ENCODE measurements at regions not wholly inside any gene's neighbourhood (a gene's known extent, or its start where the extent isn't known, plus 50 kb on each side); places are given as distances from the start of the nearest gene placed in this dataset.
A peak's percentile ranks its signal among the peaks of the same experiment; 100 is the strongest.
"Not testable (repeated sequence)": the region's sequence is repeated elsewhere in the genome, so short reads cannot be mapped to it uniquely, and the experiment has no call there.

DNA sequence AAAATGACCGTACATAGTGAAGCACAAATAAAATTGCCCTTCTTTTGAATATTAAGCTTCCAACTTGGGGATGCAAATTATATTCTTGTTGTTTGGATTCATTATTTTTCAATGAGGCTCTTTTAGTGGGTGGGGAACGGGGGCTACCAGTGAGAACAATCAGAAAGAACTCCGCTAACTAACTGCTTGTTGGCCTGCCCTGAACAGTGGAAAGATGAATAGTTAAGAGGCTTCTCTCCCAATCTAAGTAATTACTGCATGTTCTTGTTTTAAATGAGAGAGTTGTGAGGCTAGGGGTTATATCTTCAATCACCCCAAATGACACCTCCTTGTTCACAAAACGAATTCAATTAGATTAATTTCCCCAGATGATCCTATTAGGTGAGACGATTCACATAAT is 322.0 kb downstream of the FAT3 start:
- FAIRE-seq, result no peak

DNA sequence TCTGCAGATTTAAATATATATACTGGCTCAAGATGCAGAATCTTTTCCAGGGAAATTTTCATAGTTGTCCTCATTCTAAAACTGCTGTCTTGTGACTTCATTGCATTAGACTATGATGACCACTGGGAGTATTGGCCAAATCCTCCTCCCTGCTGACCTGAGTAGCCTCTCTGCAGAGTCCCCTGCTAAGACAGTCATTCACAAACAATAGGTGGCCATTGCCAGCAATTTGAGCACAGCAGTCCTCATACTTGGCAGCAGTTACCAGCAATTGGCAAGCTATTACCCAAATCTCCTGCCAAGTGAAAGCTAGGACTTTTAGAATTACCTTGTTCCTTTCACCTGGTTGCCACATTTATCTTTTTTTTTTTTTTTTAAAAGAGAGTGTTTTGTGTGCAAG is 325.8 kb downstream of the FAT3 start:
- FAIRE-seq, result no peak

DNA sequence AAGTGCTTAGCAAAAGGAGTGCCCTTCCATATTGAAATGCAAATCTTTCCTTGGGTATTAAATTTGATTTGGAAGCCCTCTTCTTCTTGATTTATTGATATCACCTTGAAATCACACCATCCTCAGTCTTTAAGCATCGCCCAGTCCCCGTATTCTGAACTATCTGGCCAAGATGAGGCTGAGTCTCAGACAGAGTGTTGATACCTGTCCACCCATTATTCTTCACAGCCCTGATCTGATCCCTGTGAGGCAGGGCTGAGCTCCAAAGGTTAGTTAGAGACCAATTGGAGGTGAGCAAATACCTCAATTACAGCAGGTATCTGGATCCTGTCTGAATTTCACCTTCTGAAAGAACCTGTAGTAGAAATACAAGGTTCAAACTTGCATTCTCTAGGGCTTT is 326.3 kb downstream of the FAT3 start:
- no peak for FAIRE-seq

DNA sequence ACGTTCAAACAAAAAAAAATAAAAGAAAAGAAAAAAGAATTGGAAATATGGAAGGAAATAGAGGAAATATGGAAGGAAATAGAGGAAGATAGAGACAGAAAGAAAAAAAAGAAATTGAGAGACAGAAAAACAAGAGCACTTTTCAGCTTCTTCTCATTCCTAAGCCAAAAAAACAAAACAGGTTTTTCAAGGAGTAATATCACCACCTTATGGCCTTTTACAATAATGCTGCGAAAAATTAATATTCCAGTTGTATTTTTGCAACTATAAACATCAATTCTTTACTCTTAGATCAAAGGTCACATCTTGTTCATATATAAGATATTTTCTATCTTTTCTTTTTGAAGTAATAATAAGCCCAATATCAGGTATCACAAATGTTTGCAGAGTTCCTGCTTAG is 328.3 kb downstream of the FAT3 start:
- FAIRE-seq, result no peak

DNA sequence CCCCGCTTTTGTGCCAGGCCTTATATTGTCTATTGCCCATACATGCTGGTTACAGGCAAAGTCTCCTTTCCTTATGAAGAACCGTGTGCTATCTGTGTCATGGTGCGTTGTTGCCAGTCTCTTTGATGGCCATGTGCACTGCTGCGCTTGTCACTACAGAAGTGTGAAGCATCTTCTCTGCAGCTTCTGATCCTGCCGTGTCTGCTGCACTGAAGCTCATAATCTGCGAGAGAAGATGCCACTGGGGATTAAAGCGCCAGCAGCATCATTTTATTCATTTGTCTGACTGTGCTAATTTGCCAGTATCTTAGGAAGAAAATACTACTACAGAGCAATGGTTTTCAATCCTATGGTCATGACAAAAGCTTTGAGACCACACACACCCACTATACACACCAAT is 330.1 kb downstream of the FAT3 start:
- no peak for FAIRE-seq

DNA sequence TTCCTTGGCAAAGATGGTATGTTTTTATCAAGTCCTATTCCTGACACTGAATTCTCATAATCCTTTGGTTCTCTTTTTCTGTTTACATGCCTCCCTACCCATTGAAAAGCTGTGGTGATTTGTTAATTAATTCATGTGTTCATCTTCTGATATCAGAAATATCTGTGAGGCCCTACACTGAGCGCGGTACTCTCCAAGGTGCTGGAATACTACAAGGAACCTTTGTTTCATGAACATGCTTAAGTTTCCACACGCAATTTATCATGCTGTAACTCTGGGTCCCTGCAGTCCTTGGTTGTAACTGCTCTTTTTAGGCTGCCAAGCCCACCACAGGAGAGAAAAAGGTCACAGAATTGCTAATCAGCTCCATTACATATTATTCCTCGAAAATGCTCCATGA is 331.8 kb downstream of the FAT3 start:
- FAIRE-seq, result no peak

DNA sequence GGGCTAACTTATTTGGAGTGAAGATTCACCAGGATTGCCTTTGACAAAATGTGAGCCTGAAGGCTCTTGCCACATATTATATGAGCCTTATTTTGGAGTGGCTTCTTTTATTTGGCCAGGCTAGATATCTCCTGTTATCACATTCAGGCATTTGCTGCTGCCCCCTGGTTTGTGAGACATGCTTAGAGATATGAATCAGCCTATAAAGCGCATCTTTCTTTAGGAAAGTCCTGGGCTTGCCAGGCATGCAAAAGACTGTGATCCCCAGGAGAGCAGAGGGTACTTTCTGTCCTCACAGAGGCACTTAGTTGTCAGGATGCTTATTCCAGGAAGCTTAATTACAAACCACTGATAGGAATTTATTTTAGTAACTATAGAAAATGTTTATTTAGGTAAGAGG is 333.3 kb downstream of the FAT3 start:
- no peak for FAIRE-seq

DNA sequence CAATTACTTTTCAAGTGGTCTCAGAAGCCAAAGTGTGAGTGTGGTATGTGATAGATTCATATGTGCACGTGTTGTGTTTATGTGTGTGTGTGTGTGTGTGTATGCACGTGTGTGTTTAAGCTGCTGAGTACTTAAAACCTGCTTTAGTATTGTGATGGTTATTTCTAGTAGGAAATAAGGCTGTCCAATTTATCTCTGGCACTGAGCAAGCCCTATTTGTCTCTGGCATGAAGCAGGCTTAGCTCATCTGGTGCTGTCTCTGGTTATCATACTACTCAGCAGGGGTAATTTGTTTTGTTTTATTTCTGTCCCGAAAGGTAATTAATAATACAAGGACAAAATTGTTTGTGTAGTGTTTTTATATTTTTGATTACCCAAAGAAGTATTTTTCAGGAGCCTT is 333.7 kb downstream of the FAT3 start:
- FAIRE-seq, result no peak

DNA sequence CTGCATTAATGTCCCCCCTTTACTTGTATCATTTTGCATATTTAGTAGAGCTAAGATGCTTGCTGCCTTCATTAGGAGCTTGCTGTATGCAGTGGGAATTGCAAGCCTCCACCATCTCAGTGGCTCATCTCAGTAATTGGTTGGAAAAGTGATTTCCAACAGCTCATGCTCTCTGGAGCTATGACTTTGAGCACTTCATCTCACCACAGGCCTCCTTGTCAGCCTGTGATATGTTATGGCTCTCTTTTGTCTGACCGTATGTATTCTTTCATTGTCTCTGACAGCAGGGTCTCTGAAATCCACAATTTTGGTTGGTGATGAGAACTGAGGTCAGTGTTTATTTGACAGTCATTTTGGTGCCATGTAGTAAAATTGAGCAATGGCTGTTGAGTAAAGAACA is 345.1 kb downstream of the FAT3 start:
- FAIRE-seq, result no peak

DNA sequence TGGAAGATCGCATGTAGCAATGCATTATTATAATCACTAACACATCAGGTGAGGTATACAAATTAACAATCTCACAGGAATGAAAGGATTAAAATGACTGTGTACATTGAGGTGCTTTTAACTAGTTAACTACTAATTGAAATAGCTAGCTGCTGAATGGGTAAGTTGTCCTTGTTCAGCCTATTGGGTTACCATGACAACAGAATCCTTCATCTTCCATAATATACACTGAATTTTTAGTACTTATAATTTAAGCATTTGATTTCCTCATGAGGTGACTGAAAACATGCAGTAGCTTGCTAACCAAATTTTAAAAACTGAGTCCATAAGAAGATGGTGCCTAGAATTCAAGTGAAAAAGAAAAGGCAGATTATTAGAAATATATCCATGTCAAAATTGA is 347.9 kb downstream of the FAT3 start:
- FAIRE-seq, result no peak

DNA sequence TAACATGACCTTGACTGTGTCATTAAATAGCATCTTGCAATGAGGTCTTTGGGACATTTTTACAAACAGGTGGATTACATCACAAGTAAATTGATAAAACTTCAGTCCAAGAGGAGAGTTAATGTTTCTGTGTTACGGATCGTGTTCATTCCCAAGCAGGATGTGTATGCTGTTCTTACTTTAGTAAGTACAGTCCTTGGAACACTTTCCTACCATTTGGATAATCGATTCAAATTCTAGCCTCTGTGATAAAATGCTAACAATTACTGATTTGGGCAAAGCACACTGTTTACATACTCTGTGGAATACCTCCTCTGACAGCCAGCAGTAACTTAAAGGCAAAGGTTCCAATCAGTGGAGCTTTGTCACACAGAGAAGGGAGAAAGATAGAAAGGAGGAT is 351.7 kb downstream of the FAT3 start:
- FAIRE-seq, result no peak

DNA sequence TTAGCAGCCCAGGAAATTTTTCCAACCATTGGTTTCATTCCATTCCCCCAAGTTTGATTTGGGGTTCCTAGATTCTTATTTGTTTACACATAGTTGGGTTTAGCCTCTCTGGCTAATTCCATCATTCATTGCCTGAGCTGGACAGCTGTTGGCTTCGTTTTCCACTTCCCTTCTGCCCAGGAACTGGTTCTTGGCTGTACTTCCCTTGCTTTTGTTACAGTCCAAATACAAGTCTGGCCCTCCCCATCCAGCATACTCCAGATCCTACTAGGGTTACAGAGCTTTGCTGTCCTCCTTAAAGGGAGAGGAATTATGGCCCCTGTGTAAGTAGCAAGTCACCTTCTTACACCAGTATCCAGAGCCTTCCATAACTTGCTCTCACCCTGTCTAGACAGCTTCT is 356.3 kb downstream of the FAT3 start:
- no peak for FAIRE-seq

DNA sequence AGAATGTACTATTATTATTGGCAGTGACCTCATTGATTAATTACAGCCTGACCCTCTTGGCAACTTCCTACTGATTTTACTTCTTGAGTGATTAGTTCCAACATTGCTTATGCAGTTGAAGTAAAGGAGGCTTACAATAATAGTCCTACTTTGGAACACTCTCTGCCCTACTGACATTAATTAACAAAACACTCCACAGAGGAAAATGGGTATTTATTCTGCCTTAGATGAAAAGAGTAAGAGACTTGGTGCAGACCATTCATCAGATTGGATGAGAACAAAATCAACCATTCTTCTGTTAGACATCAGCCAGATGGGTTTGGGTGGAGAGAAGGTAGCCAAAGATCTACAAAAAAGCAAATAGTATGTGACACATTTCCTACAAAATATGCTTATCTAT is 363.8 kb downstream of the FAT3 start:
- no peak for FAIRE-seq

DNA sequence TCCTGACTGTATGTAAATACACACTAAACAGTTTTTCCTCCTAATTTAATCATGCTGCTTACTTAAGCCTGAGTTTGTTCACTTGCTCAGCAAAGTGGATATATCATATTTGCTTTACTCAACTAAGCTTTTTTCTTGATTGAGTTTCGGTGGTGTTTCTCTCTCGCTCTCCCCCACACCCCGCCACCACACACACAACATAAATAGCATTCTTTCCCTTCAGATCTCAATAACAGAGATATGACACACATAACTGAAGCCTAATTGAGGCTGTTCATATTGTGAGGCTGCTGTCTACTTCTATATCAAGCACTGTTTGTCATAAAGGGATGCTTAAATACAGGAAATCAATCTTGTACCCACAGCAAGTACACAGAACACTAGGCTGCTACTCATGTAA is 364.9 kb downstream of the FAT3 start:
- FAIRE-seq, result no peak

DNA sequence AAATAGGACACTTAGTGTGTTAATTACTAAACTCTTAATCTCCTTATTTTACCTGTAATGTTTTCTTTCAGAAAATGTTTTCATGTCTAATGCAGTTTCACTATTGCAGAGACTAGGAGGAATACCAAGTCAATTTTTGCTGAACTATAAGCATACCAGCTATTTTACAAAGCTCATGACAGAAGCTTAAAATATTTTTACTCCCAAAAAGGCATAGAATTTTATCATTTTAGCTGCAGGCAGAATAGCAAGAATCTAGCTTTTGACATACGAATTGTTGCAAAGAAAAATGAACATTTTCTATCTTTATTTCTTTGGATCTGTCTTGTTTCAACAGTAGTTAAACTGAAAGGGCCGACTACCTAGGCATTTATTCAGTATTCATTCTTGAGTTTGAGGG is 366.9 kb downstream of the FAT3 start:
- FAIRE-seq, result no peak

DNA sequence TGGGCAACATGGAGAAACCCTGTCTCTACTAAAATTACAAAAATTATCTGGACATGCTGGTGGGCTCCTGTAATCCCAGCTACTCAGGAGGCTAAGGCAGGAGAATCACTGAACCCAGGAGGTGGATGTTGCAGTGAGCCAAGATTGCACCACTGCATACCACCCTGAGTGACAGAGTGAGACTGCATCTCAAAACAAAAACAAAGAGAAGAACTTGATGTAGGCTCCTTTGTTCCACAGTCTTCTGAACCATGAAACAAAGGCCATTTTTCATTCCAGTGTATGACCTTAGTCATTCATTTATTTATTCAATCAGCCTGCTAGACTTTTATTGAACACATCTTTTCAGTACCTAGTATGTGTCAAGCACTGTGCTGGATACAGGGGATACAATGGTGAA is 369.6 kb downstream of the FAT3 start:
- FAIRE-seq, result no peak

DNA sequence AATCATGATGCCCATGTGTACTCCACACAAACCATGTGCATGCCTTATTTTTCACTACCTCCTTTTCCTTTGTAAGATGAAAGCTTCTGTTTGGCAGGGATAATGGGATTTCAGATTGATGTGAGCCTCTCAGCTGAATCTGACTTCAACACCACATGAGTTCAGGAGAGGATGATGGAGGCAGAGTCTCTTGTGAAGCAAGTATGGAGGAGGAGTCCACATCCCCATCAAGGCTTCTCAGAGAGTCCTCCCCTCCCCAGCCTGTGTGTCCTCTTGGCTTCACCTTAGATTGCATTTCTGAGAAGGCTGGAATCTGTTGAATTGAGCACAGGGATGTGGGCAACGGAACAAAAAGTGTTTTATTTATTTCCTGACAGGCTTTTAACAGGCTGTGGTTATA is 370.4 kb downstream of the FAT3 start:
- no peak for FAIRE-seq

DNA sequence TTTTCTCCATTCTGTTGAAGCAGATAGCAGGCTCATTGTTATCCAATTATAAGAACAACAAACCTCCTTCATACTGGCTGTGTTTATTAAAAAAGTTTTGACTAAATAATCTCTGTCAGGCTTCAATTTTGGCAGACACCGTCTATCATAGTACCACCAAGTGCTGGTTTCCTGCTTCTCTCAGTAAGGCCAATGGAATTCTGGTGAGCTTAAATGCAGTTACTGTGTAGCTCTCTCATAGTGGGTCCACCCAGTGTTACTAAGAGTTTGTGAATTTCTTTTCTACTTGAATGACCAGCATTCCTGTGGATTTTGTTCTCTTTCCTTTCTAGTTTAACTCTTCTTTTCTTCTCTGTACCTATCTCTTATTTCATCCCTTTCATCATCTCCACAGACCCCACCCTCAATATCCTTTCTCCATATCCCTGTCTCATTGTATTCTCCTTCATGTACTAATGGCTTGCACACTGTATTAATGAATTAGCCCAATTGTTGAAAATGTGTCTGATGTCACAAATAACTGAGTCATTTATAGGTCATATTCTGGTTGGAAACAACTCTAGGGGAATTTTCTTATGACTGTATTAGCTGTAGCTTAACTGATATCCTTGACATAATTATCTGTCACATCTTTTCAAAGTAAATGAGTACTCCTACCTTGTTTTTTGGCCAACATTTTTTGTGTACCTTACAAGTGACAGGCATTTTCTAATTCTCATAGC is 372.1 kb downstream of the FAT3 start:
- FAIRE-seq, result no peak

DNA sequence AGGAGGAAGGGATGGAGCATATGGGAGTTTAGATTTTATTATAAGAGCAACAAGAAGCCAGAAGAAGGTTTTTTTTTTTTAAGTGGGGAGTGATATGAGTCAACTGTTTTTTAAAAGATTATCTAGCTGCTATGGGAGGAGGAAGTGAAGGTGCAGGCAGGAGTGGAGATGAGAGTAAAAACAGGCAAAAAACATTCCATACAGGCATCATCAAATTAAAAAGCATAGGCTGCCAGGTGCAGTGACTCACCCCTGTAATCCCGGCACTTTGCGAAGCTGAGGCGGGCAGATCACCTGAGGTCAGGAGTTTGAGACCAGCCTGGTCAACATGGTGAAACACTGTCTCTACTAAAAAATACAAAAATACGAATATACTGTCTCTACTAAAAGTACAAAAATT is 368.4 kb upstream of the MTNR1B start:
- FAIRE-seq, result no peak

DNA sequence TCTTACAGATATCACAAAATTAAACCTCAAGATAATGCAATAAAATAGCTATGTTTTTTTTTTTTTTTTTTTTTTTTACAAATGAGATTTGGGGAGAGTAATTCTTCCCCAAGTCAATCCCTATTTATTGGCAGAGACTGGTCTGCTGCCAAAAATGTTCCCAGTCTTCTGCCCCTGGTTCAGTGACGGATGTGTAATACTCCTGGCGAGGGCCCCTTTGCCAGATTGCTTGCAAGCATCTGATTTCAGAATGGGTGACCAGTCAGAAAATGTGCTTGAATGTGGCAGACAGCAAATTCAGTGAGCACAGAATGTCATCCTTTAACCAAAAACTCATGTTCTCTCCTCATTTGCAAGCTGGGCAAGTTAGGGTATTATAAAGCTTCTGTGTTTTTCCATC is 363.8 kb upstream of the MTNR1B start:
- no peak for FAIRE-seq

DNA sequence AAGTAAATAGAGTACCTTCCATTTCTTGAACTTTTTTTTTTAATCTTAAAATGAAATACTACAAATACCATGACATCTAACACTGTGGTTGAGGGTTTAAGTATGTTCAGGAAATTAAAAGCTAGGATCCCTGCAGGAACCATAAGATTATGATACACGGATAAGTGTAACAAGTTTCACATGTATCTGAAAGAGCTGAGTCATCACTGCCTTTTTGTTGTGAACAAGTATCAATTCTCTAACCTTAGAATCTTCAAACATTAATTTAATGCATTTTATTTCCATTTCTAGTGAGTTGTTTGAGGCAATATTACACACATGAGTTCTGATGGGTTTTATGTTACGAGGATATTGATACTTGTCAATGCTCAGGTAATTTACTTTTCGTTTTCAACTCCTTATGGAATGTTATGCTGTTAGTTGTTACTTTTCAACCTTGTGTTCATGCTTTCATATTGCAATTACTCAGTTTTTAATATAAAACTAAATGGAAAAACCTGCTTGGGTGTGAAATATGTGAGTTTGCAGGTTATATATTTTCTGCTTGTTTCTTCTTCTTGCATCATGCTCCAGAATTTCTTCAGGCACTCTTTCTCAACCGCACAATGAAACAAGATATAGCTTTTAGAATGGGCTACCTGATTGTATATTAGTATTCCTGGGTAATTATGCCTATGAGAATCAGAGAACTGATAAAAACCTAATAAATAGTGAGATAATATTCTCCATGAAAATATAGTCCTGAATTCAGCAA is 361.3 kb upstream of the MTNR1B start:
- no peak for FAIRE-seq

DNA sequence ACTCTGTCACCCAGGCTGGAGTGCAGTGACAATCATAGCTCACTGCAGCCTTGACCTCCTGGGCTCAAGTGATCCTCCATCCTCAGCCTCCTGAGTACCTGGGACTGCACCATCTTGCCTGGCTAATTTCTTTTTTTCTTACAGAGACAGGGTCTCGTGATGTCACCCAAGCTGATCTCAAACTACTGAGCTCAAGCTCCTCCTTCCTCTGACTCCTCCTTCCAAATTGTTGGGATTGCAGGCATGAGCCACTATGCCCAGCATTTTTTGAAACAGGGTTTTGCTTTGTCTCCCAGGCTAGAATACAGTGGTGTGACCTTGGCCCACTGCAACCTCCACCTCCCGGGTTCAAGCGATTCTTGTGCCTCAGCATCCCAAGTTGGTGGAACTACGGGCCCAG is 358.3 kb upstream of the MTNR1B start:
- no peak for FAIRE-seq

DNA sequence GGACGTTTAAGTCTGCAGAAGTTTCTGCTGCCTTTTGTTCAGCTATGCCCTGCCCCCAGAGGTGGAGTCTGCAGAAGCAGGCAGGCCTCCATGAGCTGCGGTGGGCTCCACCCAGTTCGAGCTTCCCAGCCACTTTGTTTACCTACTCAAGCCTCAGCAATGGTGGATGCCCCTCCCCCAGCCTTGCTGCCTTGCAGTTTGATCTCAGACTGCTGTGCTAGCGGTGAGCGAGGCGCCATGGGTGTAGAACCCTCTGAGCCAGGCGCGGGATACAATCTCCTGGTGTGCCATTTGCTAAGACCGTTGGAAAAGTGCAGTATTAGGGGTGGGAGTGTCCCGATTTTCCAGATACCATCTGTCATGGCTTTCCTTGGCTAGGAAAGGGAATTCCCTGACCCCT is 351.4 kb upstream of the MTNR1B start:
- FAIRE-seq, result not testable (repeated sequence)

DNA sequence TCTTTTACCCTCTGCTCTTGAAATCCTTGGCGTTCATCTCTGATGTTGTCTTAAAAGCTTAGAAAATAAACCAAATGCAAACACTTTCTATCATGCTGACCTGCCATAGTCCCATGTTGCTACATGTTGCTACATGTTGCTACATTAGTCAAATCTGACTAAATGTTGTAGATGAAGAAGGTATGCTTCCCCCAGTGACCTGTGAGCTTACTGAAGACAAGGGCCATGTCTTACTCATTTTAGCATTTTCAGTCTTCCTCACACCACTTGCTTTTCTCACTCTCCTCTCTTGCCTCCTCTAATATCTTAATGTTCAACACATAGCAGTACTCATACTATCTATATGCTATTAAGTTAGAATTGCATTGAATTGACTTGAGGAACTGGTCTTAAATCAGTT is 346.4 kb upstream of the MTNR1B start:
- FAIRE-seq, result no peak

DNA sequence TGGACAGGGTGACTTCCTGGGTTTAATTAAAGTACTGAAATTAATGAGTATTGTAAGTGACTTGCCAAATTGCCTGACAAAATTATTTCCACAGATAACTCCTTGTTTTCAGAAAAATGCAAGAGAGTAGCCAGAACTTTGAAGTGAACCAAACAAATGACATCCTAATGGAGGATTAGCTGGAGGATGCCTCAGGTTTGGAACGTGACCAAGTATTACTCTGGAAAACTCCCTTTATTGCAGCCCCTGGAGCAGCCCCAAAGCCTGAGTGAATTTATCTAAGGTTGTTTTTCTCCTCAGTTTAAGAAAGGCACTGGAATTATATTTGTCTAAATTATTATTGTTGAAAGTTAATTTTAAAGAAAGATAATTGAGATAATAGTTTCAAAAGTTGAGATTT is 343.6 kb upstream of the MTNR1B start:
- FAIRE-seq, result peak; percentile 88

All from endometrium (tissue), 2 donors.